GM21390 (cell line): ENCODE measurements at regions not wholly inside any gene's neighbourhood (a gene's known extent, or its start where the extent isn't known, plus 50 kb on each side); places are given as distances from the start of the nearest gene placed in this dataset.
"Not testable (repeated sequence)": the region's sequence is repeated elsewhere in the genome, so short reads cannot be mapped to it uniquely, and the experiment has no call there.

Source experiments
- ATAC-seq: cut with Tn5 transposase; IDR thresholded peaks from one replicate; pipeline ENCODE4 v1.9.1; 2021; ENCODE audit not compliant: unreplicated experiment

- no peak for ATAC-seq
Measured at GRCh38 chr1:208344202-208344857, 100.1 kb upstream of the PLXNA2 start.

GRCh38 chr1:208347191-208347590 is 103.0 kb upstream of the PLXNA2 start:
- no peak for ATAC-seq

- no peak for ATAC-seq
Measured at GRCh38 chr1:208349694-208350330, 105.6 kb upstream of the PLXNA2 start.

GRCh38 chr1:208350815-208351214 is 106.6 kb upstream of the PLXNA2 start:
- no peak for ATAC-seq

- ATAC-seq = no peak
Measured at GRCh38 chr1:208351838-208352237, 107.7 kb upstream of the PLXNA2 start.

- ATAC-seq = not testable (repeated sequence)
Measured at GRCh38 chr1:208353797-208354196, 109.6 kb upstream of the PLXNA2 start.

GRCh38 chr1:208357644-208358507 is 113.7 kb upstream of the PLXNA2 start:
- no peak for ATAC-seq

GRCh38 chr1:208358651-208359050 is 114.5 kb upstream of the PLXNA2 start:
- ATAC-seq = no peak

- ATAC-seq = no peak
Measured at GRCh38 chr1:208362011-208362410, 117.8 kb upstream of the PLXNA2 start.

- ATAC-seq = no peak
Measured at GRCh38 chr1:208366559-208366958, 122.4 kb upstream of the PLXNA2 start.

- ATAC-seq = no peak
Measured at GRCh38 chr1:208369045-208369444, 124.9 kb upstream of the PLXNA2 start.

- ATAC-seq = no peak
Measured at GRCh38 chr1:208369658-208370057, 125.5 kb upstream of the PLXNA2 start.

- no peak for ATAC-seq
Measured at GRCh38 chr1:208374391-208374941, 130.3 kb upstream of the PLXNA2 start.

GRCh38 chr1:208381481-208381880 is 137.3 kb upstream of the PLXNA2 start:
- no peak for ATAC-seq

GRCh38 chr1:208387908-208388811 is 144.0 kb upstream of the PLXNA2 start:
- no peak for ATAC-seq

- no peak for ATAC-seq
Measured at GRCh38 chr1:208393416-208393815, 149.2 kb upstream of the PLXNA2 start.

GRCh38 chr1:208393826-208394225 is 149.6 kb upstream of the PLXNA2 start:
- ATAC-seq = no peak

- no peak for ATAC-seq
Measured at GRCh38 chr1:208397286-208397685, 153.1 kb upstream of the PLXNA2 start.

GRCh38 chr1:208405014-208405413 is 160.8 kb upstream of the PLXNA2 start:
- ATAC-seq = no peak

GRCh38 chr1:208409176-208409575 is 165.0 kb upstream of the PLXNA2 start:
- no peak for ATAC-seq

- no peak for ATAC-seq
Measured at GRCh38 chr1:208410409-208410808, 166.2 kb upstream of the PLXNA2 start.
